ENCODE measurements at regions not wholly inside any gene's neighbourhood (a gene's known extent, or its start where the extent isn't known, plus 50 kb on each side); places are given as distances from the start of the nearest gene placed in this dataset.
A peak's percentile ranks its signal among the peaks of the same experiment; 100 is the strongest.

- no peaks in the 10 kb centered on the region for H3K9me3 ChIP-seq (ENCODE audit: low read depth)
- peak overlapping the region; percentile 60 for H3K4me2 ChIP-seq (ENCODE audit: unreplicated experiment)
- peaks cover 26% of the 10 kb centered on the region for H3F3A ChIP-seq (ENCODE audit: insufficient read depth)
- DNase-seq = peak; percentile 95
- TF ChIP-seq EZH2phosphoT487 (IDR thresholded peaks at IDR 0.05; ENCODE audit: insufficient read depth, low read depth) (no peak), EZH2 (IDR thresholded peaks at IDR 0.05; ENCODE audit: insufficient read depth, poor library complexity, severe bottlenecking) (no peak)
- WGBS, 2 experiments (ENCODE audit: low coverage in 1 of 2, low lambda C conversion rate in 2 of 2, missing lambda C conversion rate in 2 of 2) = 0 to 5% methylated on average over 2 of the region's 2 CpGs
- in situ Hi-C loops (cut with MboI) = no loop called here
- H4K20me1 ChIP-seq (ENCODE audit: insufficient read depth) = no peaks in the 10 kb centered on the region
- H3K36me3 ChIP-seq (ENCODE audit: low read depth) = no peaks in the 10 kb centered on the region
- no peak overlapping the region for H2AFZ ChIP-seq
- H3K9ac ChIP-seq = no peak overlapping the region
- peak overlapping the region; percentile 48 for H3K4me3 ChIP-seq
- H3K27me3 ChIP-seq (replicated peaks; ENCODE audit: insufficient read depth) = 0 out of 2 replicates have a peak, but pooled peaks cover 5% of the 10 kb centered on the region
- no peaks in the 10 kb centered on the region for H3K79me2 ChIP-seq (ENCODE audit: insufficient read depth)
- H3K4me1 ChIP-seq (ENCODE audit: insufficient read depth) = peaks cover 24% of the 10 kb centered on the region
- H3K9me2 ChIP-seq (ENCODE audit: insufficient read depth) = no peaks in the 10 kb centered on the region
- peak overlapping the region; percentile 71 for H3K27ac ChIP-seq
Measured at GRCh38 chr14:88129306-88130056, 124.5 kb downstream of the GPR65 start.

DNA sequence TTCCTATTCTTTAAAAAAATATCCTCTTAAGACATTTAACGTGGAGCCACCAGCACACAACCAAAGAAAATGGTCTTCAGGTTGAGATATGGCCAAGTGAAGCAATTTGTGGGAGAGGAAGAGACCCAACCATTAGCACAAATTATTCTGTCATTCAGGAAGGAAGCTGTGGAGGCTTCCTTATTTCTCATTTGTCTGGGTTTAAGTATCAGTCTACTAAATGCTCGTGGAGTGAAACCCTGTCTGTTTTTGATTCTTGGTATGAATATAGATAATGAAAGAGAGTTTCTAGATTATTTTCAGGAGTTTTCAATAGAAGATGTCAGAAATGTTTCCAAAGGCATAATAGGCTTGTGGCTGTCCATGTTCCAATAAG lies 125.1 kb downstream of the GPR65 start:
- TF ChIP-seq EZH2 (IDR thresholded peaks at IDR 0.05; ENCODE audit: insufficient read depth, poor library complexity, severe bottlenecking) (no peak), EZH2phosphoT487 (IDR thresholded peaks at IDR 0.05; ENCODE audit: insufficient read depth, low read depth) (no peak)
- Histone ChIP-seq H3K4me1 (ENCODE audit: insufficient read depth) (peaks cover 24% of the 10 kb centered on the region), H2AFZ (no peak overlapping the region), H3K9me3 (ENCODE audit: low read depth) (no peaks in the 10 kb centered on the region), H3K79me2 (ENCODE audit: insufficient read depth) (no peaks in the 10 kb centered on the region), H3K4me2 (ENCODE audit: unreplicated experiment) (peak overlapping the region; percentile 60), H3K9me2 (ENCODE audit: insufficient read depth) (no peaks in the 10 kb centered on the region), H3K27me3 (replicated peaks; ENCODE audit: insufficient read depth) (0 out of 2 replicates have a peak, but pooled peaks cover 5% of the 10 kb centered on the region), H4K20me1 (ENCODE audit: insufficient read depth) (no peaks in the 10 kb centered on the region), H3K4me3 (peak overlapping the region; percentile 48), H3K9ac (no peak overlapping the region), H3K27ac (peak overlapping the region; percentile 71), H3F3A (ENCODE audit: insufficient read depth) (peaks cover 26% of the 10 kb centered on the region), H3K36me3 (ENCODE audit: low read depth) (no peaks in the 10 kb centered on the region)
- in situ Hi-C loops (cut with MboI) = no loop called here
- WGBS, 2 experiments (ENCODE audit: low coverage in 1 of 2, low lambda C conversion rate in 2 of 2, missing lambda C conversion rate in 2 of 2) = 0 to 2% methylated on average over 2 of the region's 2 CpGs
- DNase-seq = no peak

All from GM23248 (cell line).